DND-41 (cell line): ENCODE measurements at regions not wholly inside any gene's neighbourhood (a gene's known extent, or its start where the extent isn't known, plus 50 kb on each side); places are given as distances from the start of the nearest gene placed in this dataset.
A peak's percentile ranks its signal among the peaks of the same experiment; 100 is the strongest.

Experiments
- ATAC-seq: fragments of 200-7000 bp; cut with Tn5 transposase; 3 replicates; pipeline ENCODE4 v1.9.1; 2021; ENCODE audit warnings: low read depth; ENCODE audit not compliant: insufficient read depth
- DNase-seq: peaks from one replicate; pipeline ENCODE4 v3.0.0-alpha.2; 2020
- H2AFZ ChIP-seq: 2 replicates; pipeline ENCODE4 v1.6.0; 2012; ENCODE audit warnings: low read depth, low read length
- H3K27ac ChIP-seq: 2 replicates; pipeline ENCODE4 v1.5.1; 2012; ENCODE audit warnings: low read length, inconsistent platforms
- H3K27me3 ChIP-seq: fragments of 200-600 bp; sonication (generic); 2 replicates; pipeline ENCODE4 v1.6.0; 2012; ENCODE audit warnings: low read length, mild to moderate bottlenecking, inconsistent platforms; ENCODE audit not compliant: insufficient read depth, poor library complexity
- H3K36me3 ChIP-seq: 2 replicates; pipeline ENCODE4 v1.5.1; 2012; ENCODE audit warnings: low read length, inconsistent platforms; ENCODE audit not compliant: insufficient read depth
- H3K4me1 ChIP-seq: 2 replicates; pipeline ENCODE4 v1.5.1; 2012; ENCODE audit warnings: mild to moderate bottlenecking, low read length; ENCODE audit not compliant: insufficient read depth
- H3K4me2 ChIP-seq: 2 replicates; pipeline ENCODE4 v1.6.0; 2012; ENCODE audit warnings: mild to moderate bottlenecking, moderate library complexity, low read length, inconsistent platforms; ENCODE audit not compliant: insufficient read depth
- H3K4me3 ChIP-seq, 2 experiments: fragments of 200-600 bp in 1 of 2; shearing (Covaris generic) in 1 of 2; 2 replicates each; pipeline ENCODE4 v1.5.1; 2012 to 2016; ENCODE audit warnings: inconsistent platforms in 2 of 2, low read length in 2 of 2, mild to moderate bottlenecking in 2 of 2, low read depth in 1 of 2, moderate library complexity in 1 of 2
- H3K79me2 ChIP-seq: 2 replicates; pipeline ENCODE4 v1.6.0; 2012; ENCODE audit warnings: low read length, inconsistent platforms; ENCODE audit not compliant: insufficient read depth
- H3K9ac ChIP-seq: 2 replicates; pipeline ENCODE4 v1.6.0; 2012; ENCODE audit warnings: low read depth, mild to moderate bottlenecking, inconsistent platforms, low read length, moderate library complexity
- H3K9me3 ChIP-seq: 2 replicates; pipeline ENCODE4 v1.5.1; 2012; ENCODE audit warnings: low read length, moderate library complexity, mild to moderate bottlenecking, inconsistent platforms; ENCODE audit not compliant: insufficient read depth, severe bottlenecking
- H4K20me1 ChIP-seq: 2 replicates; pipeline ENCODE4 v1.6.0; 2012; ENCODE audit warnings: low read length; ENCODE audit not compliant: insufficient read depth
- EZH2 ChIP-seq: IDR thresholded peaks from 3 replicates; pipeline ENCODE4 v1.6.1; 2012; ENCODE audit warnings: borderline replicate concordance, low read depth, mild to moderate bottlenecking, moderate library complexity, low read length, inconsistent platforms; ENCODE audit not compliant: severe bottlenecking
- TF ChIP-seq, protein P1 (sequence below): IDR thresholded peaks from 2 replicates; pipeline ENCODE4 v1.5.1; 2012; ENCODE audit warnings: borderline replicate concordance, low read length, moderate library complexity, mild to moderate bottlenecking; ENCODE audit not compliant: poor library complexity, severe bottlenecking; ENCODE audit errors: extremely low read depth

DNA sequence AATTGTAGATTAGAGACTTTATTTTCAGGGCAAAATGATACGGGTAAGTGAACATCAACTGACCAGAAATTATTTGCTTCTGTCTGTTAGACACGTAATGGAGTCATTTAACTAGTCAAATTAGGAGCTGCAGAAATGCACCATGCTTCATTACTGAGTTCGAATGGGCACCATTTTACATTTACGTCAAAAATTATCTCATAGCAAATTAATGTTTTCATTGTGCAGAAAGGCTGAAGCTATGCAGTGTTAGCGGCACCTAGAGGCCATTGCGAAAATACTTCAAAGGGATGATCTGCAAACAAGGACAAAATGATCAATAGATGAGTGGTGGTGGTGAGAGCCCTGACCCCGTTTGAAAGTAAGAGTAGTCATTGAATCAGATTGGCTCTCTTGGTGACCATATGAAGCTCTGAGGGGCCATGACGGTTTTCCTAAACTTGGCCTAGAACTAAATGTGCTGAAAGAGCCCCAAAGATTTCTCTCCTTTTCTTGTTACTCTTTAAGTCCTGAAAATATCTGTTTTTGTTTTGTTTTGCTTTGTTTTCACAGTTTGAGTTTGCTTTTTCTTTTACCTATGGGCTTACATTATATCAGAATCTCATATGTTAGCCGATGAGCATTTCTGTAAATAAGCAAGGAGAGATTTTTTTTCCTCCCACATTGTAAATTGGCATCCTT, 277.9 kb downstream of the ZNF536 start:
- Histone ChIP-seq H2AFZ (no peak overlapping the region), H3K36me3 (no peaks in the 10 kb centered on the region), H3K4me1 (no peaks in the 10 kb centered on the region), H3K79me2 (no peaks in the 10 kb centered on the region), H4K20me1 (no peaks in the 10 kb centered on the region), H3K9me3 (no peaks in the 10 kb centered on the region), H3K4me3 (no peak overlapping the region), H3K27me3 (no peaks in the 10 kb centered on the region), H3K27ac (no peak overlapping the region), H3K9ac (no peak overlapping the region), H3K4me2 (no peak overlapping the region)
- ATAC-seq, result peak; percentile 53; the same call in 1 of the 3 replicates
- TF ChIP-seq EZH2, result no peak
- TF ChIP-seq, protein P1, sequence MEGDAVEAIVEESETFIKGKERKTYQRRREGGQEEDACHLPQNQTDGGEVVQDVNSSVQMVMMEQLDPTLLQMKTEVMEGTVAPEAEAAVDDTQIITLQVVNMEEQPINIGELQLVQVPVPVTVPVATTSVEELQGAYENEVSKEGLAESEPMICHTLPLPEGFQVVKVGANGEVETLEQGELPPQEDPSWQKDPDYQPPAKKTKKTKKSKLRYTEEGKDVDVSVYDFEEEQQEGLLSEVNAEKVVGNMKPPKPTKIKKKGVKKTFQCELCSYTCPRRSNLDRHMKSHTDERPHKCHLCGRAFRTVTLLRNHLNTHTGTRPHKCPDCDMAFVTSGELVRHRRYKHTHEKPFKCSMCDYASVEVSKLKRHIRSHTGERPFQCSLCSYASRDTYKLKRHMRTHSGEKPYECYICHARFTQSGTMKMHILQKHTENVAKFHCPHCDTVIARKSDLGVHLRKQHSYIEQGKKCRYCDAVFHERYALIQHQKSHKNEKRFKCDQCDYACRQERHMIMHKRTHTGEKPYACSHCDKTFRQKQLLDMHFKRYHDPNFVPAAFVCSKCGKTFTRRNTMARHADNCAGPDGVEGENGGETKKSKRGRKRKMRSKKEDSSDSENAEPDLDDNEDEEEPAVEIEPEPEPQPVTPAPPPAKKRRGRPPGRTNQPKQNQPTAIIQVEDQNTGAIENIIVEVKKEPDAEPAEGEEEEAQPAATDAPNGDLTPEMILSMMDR, result peak; percentile 85
- peak; percentile 42 for DNase-seq

DNA sequence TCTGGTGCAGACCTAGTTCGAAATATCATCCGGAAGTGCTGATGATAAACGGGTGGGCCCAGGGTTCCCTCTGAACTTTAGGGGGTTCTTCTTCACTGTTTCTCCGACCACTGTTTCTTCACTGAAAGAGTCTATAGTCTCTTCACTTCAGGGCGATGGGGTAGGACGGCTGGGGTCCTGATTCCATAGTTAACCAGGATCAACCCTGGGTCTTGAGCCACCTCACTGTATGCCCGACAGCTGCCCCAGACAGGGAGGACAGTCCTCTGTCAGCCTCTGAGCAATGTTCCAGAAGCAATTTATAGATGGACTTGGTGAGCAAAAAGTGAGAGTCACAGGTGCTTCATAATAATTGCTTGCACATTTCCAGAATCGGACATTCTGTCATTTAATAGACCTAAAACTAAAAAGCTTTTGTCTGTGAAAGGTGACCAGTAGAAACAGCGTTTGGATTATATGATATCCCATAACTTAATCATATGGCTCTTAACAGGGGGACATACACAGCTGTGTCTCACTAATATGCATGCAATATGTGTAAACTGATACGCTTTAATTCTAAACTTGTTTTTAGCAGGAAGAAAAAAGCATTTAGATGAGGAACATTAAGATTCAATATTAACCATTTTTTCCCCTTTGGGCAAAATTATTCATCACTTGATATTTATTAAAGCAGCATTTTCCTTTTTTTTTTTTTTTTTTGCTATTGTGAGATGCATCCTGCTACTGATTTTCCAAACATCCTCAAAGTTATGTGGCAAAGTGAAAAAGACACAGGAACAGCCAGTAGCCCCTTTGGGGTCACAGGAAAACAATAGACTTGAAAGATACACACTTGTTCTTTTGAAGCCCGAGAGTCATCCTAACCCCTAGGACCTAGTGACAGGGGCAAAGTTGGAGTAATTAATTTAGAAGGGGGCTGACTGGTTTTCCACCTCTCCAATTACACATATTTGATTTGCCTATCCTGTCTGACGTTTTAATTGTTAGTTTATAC, 277.0 kb downstream of the ZNF536 start:
- no peaks in the 10 kb centered on the region for H3K4me1 ChIP-seq
- no peaks in the 10 kb centered on the region for H3K9me3 ChIP-seq
- H4K20me1 ChIP-seq, result no peaks in the 10 kb centered on the region
- H3K4me2 ChIP-seq, result no peak overlapping the region
- no peak for DNase-seq
- no peaks in the 10 kb centered on the region for H3K27me3 ChIP-seq
- no peak for ATAC-seq
- no peaks in the 10 kb centered on the region for H3K79me2 ChIP-seq
- no peak overlapping the region for H2AFZ ChIP-seq
- H3K9ac ChIP-seq, result no peak overlapping the region
- no peak overlapping the region for H3K27ac ChIP-seq
- H3K4me3 ChIP-seq, result no peak overlapping the region
- TF ChIP-seq EZH2, result no peak
- TF ChIP-seq, protein P1, result no peak
- no peaks in the 10 kb centered on the region for H3K36me3 ChIP-seq

DNA sequence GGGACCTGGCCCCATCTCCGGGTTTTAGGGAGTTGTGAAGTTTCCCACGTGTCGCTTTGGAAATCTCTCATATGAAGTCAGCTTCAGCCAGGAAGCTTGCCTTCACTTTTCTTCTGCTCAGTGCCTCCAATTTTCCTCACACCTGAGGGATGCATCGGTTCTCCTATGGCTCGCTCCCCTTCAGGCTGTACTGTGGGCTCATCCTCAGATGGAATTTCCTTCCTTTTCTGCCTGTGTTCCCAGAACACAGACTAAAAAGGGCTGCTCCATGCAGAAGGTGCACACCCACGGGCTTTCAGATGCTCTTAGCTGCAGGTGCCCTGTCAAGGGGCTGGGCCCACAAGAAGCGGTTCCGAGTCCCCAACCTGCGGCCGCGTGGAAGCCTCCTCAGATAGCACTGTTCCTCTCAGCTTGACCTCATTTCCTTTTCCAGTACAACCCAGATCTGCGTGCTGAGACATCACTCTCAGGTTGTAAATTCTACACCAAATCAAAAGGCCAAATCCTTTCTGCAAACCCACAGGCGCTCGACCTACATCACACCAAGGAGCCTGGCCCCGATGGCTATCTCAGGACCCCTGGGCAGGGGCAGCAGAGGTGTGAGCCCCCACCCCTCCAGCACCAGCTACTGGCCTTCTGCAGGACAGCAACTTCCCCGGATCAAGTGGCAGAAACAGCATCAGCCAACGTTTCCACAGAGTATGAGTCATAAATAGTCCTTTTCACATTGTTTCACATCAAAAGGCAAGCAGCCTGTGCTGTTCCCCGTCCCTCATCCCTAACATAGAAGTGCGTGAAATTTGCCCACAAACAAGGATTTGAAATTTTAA, 275.9 kb downstream of the ZNF536 start:
- no peaks in the 10 kb centered on the region for H3K4me1 ChIP-seq
- no peaks in the 10 kb centered on the region for H3K27me3 ChIP-seq
- ATAC-seq (no peak), DNase-seq (no peak)
- H4K20me1 ChIP-seq, result no peaks in the 10 kb centered on the region
- H3K9ac ChIP-seq, result no peak overlapping the region
- TF ChIP-seq, protein P1, result no peak
- TF ChIP-seq EZH2, result no peak
- H3K79me2 ChIP-seq, result no peaks in the 10 kb centered on the region
- no peaks in the 10 kb centered on the region for H3K9me3 ChIP-seq
- no peak overlapping the region for H3K4me3 ChIP-seq
- no peaks in the 10 kb centered on the region for H3K36me3 ChIP-seq
- H2AFZ ChIP-seq, result no peak overlapping the region
- no peak overlapping the region for H3K27ac ChIP-seq
- H3K4me2 ChIP-seq, result no peak overlapping the region
